HG02973 (cell line): ENCODE measurements at regions not wholly inside any gene's neighbourhood (a gene's known extent, or its start where the extent isn't known, plus 50 kb on each side); places are given as distances from the start of the nearest gene placed in this dataset.
"Not testable (repeated sequence)": the region's sequence is repeated elsewhere in the genome, so short reads cannot be mapped to it uniquely, and the experiment has no call there.

ENCODE experiments used
- ATAC-seq: cut with Tn5 transposase; IDR thresholded peaks from one replicate; pipeline ENCODE4 v1.9.1; 2021; ENCODE audit warnings: moderate library complexity; ENCODE audit not compliant: unreplicated experiment

DNA sequence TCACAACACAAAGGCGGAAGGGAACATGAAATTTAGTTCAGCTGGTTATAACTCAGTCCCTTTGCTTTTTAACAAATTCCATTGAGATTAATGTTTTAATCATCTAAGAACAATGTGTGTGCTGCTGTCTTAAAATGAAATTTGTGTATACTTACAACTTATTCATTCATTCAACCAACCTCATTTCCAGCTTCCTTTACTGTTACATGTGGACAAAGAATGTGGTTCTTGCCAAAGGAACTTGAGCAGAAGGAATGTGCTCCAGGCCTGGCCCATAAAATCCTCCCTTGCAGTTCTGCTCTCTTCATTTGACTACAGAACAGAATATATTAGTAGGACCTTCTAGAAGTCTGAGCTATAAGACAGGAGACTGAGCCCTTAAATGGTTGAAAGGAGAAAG, 176.8 kb upstream of the GLRA2 start:
- ATAC-seq, result no peak

DNA sequence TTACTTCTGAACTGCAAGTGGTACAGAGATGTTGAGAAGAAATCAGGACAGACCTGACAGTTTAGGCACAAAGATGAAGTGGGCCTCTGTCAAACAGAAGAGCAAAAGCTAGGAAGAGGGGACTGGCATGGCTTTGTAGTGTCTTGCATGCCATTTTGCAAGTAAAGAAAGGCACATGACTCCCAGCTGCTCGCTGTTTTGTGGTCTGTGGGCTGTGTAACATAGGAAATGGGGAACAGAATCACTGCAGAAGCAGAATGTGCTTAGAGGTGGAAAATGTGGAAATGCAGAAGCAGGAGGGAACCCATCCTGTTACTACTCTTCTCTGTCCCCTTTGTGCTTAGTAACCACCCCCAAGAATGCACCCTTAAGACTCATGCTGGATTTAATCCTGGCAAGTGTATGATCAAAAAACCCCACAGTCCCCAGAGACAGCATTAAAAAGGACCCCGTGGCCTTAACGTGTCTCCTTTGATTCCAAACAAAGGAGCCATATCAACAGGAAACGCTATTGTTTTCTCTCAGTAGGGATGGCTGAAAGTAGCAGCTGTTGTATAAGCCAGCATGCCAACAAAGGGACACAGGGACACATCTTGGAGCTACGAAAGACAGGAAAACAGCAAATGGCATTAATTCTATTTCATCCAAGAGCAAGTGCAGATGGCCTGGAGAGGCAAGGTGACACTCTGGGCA, 177.6 kb upstream of the GLRA2 start:
- no peak for ATAC-seq

DNA sequence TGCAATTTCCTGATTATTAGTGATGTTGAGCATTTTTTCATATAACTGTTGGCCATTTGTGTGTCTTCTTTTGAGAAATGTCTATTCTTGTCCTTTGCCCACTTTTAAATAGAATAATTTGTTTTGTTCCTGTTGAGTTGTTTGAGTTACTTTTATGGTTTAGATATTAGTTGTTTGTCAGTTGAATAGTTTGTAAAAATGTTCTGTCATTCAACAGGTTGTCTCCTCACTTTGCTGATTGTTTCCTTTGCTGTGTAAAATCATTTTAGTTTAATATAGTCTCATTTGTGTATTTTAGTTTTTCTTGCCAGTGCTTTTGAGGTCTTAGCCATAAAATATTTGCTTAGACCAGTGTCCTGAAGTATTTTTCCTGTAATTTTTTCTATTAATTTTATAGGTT, 181.8 kb upstream of the GLRA2 start:
- ATAC-seq, result no peak

DNA sequence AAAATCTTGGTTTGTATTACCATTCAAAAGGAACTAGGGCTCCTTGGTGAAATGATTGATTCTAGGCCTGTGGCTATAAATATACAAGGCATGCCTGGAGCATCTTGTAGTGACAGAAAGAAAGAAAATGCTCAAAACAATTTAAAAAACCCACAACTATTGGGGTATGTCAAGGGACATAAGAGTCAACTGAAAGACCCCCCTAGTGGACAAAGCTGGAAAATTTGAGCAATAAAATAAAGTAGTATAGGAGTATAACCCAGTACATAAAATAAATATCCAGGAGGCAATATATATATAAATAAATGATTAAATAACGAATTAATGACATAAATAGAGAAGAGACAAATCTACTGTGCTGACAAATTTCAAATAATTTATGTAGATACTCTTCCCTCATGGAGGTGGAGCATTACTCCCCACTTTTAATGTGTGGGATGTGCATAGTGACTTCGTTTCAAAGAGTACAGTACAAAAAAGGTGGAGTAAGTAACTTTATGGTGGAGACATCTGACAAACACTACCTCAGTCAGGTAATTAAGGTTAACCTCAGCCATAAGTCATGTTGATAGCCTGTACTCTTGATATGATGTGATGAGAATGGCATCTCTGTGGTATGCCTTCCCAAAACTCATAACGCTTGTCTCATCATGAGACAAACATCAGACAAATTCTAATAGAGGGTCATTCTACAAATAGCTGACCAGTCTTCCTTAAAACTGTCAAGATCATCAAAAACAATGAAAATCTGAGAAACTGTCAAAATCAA, 185.0 kb upstream of the GLRA2 start:
- ATAC-seq, result no peak

DNA sequence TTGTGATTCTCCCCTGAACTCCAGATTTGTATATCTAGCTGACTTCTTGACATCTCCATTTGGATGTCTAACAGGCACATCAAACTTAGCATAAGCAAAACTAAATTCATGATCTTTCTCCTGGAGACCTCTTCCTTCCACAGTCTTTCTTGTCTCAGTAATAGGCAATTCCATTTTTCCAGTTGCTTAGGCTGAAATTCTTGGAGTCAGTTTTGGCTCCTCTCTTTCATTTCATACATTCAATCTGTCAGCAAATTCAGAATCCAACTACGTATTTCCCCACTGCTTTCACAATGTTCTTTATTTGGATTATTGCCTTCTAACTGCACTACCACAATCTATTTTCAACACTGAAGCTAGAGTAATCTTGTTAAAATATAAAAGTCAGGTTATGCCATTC, 219.9 kb upstream of the GLRA2 start:
- no peak for ATAC-seq

DNA sequence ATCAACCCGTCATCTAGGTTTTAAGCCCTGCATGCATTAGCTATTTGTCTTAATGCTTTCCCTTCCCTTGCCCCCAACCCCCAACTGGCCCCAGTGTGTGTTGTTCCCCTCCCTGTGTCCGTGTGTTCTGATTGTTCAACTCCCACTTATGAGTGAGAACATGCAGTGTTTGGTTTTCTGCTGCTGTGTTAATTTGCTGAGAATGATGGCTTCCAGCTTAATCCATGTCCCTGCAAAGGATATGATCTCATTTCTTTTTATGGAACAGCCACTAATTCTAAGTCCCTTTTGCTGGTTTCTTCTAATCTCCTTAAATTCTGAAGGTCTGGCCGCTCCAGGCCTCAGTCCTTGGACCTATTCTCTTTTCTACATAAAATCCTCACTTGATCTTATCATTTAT, 220.4 kb upstream of the GLRA2 start:
- ATAC-seq, result not testable (repeated sequence)

DNA sequence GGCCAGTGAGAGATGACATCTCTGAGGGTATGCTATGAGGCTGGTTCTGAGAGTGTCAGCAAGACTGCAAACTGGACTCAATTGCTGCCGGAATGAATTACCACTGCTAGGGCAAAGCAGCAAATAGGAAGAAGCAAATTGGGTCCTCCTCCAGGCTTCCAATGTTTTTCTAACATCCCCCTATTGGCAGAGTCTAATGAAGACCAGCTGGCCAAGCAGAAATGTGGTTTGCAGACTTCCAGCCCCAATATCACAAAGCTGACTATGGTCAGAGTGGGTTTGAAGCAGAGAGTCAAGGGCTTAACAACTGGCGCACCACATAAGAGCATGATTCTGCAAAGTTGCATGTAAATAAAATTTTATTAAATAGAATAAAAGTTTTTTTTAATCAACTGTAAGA, 225.4 kb upstream of the GLRA2 start:
- no peak for ATAC-seq

DNA sequence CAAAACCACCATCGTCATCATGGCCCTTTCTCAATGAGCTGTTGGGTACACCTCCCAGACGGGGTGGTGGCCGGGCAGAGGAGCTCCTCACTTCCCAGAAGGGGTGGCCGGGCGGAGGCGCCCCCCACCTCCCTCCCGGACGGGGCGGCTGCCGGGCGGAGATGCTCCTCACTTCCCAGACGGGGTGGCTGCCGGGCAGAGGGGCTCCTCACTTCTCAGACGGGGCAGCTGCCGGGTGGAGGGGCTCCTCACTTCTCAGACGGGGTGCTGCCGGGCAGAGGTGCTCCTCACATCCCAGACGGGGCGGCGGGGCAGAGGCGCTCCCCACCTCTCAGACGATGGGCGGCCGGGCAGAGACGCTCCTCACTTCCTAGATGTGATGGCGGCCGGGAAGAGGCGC, 226.8 kb upstream of the GLRA2 start:
- ATAC-seq, result not testable (repeated sequence)

DNA sequence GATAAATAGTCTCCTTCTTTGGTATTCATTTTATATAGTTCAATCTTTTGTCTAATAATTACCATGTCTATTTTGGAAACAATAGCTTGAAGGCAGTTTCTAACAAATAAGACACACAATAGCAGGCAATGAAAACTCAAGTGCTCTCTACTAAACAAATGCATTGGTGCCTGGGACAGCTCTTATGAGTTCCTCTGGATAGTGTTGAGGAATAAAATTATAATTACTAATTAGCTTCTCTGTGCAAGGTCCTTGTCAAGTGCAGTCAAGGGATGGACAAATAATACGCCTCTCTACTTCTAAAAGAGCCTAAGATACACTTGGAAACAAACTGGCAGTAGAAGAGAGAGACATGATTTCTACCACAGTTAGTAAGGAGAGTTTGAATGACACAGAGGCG, 229.0 kb upstream of the GLRA2 start:
- ATAC-seq, result no peak

DNA sequence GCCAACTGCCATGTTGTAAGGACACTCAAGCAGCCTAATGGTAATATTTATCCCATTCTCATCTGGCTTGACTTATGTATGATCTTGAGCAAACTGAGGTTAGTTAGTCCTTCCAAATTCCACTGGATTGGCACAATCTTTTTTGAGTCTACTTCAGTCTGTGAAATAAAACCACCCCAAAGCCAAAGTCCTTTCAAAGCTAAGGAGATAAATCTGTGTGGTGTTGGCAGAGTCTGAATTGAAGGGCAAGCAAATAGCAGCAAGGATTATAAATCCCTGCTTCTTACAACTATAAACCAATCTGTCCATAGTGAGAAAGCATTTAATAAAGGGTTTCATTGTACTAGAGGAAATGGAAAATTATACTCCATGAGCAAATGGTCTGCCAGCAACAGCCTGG, 233.9 kb upstream of the GLRA2 start:
- ATAC-seq, result no peak

DNA sequence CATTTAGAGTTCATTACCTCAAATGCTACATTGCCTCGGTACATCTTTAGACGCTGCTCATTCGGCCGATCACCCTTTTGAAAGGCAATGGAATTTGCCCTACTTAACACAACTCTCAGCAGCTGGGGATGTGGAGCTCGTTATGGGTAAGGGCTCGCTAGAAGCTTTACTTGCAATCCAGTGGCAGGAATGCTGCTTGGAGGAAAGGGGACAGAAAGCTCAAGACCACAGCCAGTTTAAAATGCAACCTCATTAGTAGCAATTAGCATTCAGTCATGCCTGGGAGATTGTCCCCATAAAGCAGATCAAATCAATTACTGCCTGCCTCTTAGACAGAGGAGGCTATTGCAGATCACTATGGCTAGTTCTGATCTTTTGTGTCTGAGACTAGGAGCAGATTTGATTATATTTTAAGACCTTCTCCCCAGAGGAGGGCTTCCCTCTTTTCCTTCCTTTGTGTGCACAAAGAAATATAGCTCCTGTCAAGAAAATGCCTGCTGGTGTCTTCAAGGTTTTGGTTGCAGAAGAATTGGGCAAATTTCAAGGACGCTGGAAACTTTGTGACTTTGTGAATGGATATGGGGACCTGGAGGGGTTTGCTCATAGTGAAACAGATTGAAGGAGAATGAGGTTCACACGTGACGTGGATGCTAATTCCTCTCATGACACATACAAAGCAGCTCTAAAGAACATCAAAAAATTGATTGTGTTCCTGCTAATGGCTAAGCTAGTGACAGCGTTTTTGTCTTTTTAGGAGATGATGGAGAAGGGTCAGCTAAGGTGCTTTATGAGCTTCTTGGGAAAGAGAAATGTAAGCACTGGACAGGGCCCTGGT, 237.5 kb upstream of the GLRA2 start:
- ATAC-seq, result no peak

DNA sequence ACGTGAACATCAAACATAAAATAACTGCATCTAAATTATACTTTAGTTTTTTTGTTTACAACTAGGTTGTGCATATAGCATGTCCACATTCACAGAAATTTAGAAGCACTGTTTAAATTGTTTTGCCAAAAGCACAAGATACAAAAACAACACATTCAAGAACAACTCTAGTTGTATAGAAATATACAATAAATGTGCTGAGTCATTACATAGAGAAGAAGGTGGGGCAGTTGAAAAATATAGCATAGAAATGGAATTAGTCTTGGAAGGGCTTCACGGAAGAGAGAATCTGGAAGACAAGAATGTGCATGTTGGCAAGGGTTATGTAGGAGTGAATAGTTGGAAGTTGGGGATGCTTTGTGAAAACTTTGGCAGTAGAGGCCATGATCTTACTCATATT, 239.0 kb upstream of the GLRA2 start:
- no peak for ATAC-seq

DNA sequence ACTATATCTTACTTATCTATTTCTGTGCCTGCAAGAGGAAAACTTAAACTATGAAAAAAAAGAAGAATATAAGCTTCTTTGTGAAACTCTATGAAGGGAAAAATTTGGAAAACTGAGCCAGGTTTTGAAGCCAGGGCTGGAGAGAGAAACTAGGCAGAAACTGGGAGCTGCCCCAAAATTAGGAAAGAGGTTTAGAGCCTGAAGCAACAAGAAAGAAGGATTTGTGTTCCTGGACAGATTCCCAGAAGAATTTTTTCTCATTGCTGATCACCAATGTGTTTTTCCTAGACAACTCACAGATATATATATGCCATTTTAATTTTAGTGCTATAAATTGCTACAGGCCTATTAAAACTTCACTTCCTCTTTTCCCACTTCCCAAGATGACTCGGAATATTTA, 245.0 kb upstream of the GEMIN8 start:
- ATAC-seq, result no peak

DNA sequence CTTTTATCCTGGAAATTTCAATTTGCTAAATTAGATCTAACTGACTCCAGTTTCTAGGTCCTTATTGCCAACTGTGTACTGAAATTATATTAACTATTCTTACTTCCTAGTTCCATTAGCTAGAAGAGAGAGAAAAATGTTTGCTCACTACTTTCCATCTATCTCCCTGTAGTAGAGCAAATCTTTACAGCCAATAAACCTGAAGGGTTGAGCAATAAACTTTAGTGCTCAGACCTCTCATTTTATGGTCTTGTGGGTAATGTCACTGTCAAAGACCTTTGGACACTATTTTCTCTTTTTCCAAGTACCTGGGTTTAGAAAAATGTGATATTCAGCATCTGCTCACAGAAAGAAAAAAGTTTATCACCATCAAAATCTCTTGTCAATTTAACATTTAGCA, 237.5 kb upstream of the GEMIN8 start:
- ATAC-seq, result no peak

DNA sequence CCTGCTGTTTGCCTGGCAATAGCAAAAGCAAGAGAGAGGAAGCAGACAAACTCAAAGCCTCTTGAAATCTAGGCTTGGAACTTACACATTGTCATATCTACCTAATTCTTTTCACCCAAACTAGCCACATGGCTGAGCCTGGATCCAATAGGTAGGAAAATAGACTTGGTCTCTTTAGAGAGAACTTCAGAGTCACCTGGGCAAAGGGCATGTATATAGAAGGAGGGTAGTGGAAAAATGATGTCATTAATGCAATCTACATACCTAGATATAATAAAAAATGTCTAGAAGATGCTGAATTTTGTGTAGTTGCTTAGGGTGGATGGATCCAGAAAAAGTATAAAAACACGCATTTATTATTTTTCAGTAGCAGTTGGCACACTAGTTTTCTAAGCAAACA, 237.0 kb upstream of the GEMIN8 start:
- no peak for ATAC-seq

DNA sequence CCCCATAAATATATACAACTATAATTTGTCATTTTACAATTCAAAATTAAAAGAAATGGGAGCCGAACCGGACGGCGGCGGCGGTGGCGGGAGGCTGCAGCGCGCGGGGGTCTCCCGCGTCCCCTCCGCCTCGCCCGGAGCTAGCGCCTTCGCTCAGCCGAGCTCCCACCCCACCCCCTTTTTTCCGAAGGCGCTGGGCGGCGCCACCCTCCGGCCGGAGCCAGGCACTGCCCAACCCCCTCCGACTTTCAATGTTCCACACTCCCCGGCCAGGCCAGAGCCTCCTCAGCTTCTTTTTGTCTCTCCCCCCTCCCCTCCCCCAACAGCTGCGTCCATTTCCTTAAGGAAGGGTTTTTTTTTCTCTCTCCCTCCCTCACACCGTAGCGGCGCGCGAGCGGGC, 214.1 kb upstream of the GEMIN8 start:
- ATAC-seq, result no peak

DNA sequence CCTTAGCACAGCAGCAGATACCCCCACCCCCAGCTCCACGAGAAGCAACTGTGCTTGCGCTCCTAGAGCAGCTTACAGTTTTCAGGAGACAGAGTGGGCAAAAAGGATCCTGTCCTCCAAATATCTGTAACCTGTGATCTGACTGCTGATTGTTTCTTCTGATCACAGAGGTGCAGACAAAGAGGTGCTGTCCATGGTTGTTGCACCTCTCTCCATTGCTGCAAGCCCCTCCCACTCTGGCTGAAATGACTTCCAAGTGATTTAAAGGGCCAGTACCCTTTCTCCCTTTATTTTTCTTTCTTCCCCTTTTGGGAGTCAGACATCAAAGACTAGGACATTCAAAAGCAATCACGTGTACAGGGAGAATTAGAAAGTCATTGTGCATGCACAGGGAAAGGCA, 205.3 kb upstream of the GEMIN8 start:
- no peak for ATAC-seq

DNA sequence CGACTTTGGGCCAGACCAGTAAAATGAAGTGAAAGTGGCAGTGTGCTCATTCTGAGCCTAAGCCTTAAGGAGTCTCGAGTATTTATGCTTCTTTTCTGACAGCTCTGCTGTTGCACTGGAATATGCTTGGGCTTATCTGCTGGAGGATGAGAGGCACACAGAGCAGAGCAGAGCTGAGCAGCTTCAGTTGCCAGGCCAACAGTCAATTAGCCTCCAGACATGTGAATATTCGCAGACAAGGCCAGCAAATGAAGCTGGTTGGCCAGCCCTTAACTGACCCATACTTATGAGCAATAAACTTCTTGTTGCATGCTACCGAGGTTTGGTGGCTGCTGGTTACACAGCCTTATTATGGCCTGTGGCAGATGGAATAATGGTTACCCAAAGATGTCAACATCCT, 203.0 kb upstream of the GEMIN8 start:
- ATAC-seq, result no peak

DNA sequence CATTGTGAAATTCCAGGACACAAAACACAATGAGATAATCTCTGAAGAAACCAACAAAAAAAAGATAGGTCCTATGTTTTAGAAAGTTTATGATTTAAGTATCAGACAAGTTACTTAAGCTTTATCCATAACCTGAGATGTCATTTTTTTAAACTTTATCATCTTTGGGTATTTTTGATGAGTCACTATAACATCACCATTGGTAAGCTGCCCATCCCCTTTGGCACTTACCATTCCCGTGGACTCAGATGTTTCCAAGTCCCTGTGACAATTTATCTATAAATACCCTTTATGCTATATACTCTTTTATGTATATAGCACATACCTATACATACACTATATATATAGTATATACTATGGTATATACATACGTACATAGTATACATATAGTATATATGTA, 198.9 kb upstream of the GEMIN8 start:
- no peak for ATAC-seq

DNA sequence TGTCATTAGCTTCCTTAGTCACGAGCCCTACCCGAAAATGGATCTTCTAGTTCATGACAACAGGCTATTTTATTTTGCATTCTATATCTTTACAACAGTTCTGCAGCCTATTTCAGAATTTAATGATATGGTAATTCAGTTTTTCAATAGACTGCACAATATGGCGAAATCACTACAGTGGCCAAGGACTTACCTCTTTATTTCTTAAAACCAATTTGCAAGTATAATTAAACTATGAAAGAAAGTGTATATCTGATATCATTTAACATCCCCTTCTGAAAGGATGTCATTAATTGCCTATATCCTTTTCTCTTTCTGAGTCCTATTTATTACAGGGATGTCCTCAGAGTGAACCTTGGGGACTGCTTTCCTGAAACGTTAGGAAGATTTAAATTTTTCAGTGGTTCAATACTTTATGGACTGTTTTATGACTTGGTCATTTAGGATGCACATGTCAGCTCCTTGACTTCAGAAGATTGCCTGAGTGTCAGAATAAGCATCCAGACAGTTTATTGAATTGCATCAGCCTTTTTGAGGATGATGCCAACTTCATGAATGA, 190.8 kb upstream of the GEMIN8 start:
- ATAC-seq, result no peak

DNA sequence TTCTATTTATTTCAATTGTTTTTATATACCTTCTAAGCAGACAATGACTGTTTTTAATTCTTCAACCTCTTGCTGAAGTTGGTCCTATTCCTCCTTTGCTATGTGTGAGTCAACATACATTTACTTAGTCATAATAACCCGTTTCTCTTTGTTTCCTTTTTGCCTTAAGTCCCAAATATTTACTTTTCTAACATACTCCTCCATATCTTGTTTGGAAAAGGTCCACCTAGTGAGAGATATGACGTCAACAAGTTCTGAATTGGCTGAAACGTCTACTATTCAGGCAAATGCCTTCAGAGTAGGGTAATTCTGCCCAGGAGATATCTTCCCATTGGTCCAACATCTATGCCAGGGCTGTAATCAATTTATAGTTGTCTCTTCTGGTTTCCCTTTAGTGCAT, 179.3 kb upstream of the GEMIN8 start:
- no peak for ATAC-seq

DNA sequence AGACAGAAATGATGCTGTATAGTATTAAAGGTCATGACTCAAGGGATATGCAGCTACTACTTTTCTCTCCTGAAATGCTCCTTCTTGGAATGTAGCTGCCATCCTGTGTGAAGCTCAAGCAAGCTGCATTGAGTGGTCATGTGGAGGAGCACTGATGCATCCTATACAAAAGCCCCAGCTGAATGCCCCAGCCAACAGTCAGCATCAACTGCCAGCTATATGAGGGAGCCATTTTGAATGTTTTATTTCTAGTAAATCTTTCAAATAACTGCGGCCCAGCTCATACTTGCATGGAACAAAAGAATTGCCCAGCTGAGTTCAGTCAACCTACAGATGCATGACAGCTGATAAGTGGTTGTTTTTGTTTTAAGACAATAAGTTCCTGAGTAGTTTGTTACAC, 165.0 kb upstream of the GEMIN8 start:
- ATAC-seq, result no peak
